OCI-LY3 (cell line): ENCODE measurements at regions not wholly inside any gene's neighbourhood (a gene's known extent, or its start where the extent isn't known, plus 50 kb on each side); places are given as distances from the start of the nearest gene placed in this dataset.

Source experiments
- H2AFZ ChIP-seq: fragments of 200-600, 300-600 bp; shearing (Covaris generic); 2 replicates; pipeline ENCODE4 v1.6.0; 2014; ENCODE audit warnings: antibody characterized with exemption, low read depth, low read length
- H3K27ac ChIP-seq: fragments of 200-600, 300-600 bp; sonication (generic); 2 replicates; pipeline ENCODE4 v1.5.1; 2014; ENCODE audit warnings: mild to moderate bottlenecking, low read length, moderate library complexity, mixed read lengths
- H3K27me3 ChIP-seq: fragments of 200-600, 300-600 bp; sonication (generic); 2 replicates; pipeline ENCODE4 v1.6.1; 2014; ENCODE audit warnings: low read depth, low read length, mixed read lengths
- H3K36me3 ChIP-seq: fragments of 200-600, 300-600 bp; sonication (generic); replicated peaks from 2 replicates; pipeline ENCODE3; 2014; ENCODE audit warnings: low read depth, low read length, mixed read lengths
- H3K4me1 ChIP-seq: fragments of 300-600, 200-600 bp; sonication (generic); 2 replicates; pipeline ENCODE4 v1.6.1; 2014; ENCODE audit warnings: low read length, mixed read lengths
- H3K4me2 ChIP-seq: fragments of 200-600, 300-600 bp; sonication (generic); 2 replicates; pipeline ENCODE4 v1.6.1; 2014; ENCODE audit warnings: low read length, mixed read lengths
- H3K4me3 ChIP-seq: fragments of 300-600, 200-600 bp; sonication (generic); 2 replicates; pipeline ENCODE4 v1.5.1; 2014; ENCODE audit warnings: antibody characterized with exemption, mild to moderate bottlenecking, low read length, moderate library complexity
- H3K79me2 ChIP-seq: fragments of 300-600, 200-600 bp; shearing (Covaris generic); 2 replicates; pipeline ENCODE4 v1.6.1; 2014; ENCODE audit warnings: mild to moderate bottlenecking, low read length, mixed read lengths
- H3K9ac ChIP-seq: fragments of 300-600, 200-600 bp; shearing (Covaris generic); 2 replicates; pipeline ENCODE4 v1.6.0; 2014; ENCODE audit warnings: mild to moderate bottlenecking, low read length, moderate library complexity
- H3K9me3 ChIP-seq: fragments of 200-600, 300-600 bp; shearing (Covaris generic); 2 replicates; pipeline ENCODE4 v1.6.1; 2014; ENCODE audit warnings: low read length, mixed read lengths; ENCODE audit not compliant: insufficient read depth
- H4K20me1 ChIP-seq: fragments of 200-600, 300-600 bp; sonication (generic); 2 replicates; pipeline ENCODE4 v1.6.1; 2016; ENCODE audit warnings: low read length, mixed read lengths; ENCODE audit not compliant: insufficient read depth
- EZH2phosphoT487 ChIP-seq: fragments of 200-600 bp; shearing (Covaris generic); IDR thresholded peaks from 2 replicates; pipeline ENCODE4 v1.6.1; 2018; ENCODE audit warnings: antibody characterized with exemption, mixed run types, low read depth
- TF ChIP-seq, protein P1 (sequence below): fragments of 200-600, 300-600 bp; sonication (generic); IDR thresholded peaks from 2 replicates; pipeline ENCODE4 v1.5.1; 2014; ENCODE audit warnings: antibody characterized with exemption, low read length, low read depth

DNA sequence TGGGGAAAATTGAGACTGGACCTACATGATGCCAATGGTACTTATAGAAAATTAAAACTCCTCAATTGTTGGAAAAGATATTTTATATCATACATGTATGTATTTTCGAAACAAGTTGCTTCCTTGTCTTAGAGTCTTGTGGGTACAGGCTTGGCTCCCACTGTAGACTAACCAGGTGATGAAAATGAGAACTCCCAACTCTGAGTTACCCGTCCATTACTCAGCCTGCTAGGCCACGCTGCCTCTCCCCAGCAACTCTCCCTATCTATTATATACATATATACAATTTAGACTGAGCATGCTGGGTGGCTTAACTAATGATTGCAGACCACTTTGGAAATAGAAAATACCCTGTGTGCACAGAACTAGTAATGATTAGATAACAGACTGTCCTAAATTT is 628.7 kb downstream of the LMO4 start:
- Histone ChIP-seq H3K36me3 (no peaks in the 10 kb centered on the region), H3K79me2 (no peaks in the 10 kb centered on the region), H3K9me3 (no peaks in the 10 kb centered on the region), H3K27me3 (no peaks in the 10 kb centered on the region; the same call in 1 of the 2 replicates), H3K4me3 (no peak overlapping the region), H3K4me1 (no peaks in the 10 kb centered on the region), H3K4me2 (no peak overlapping the region), H3K27ac (no peak overlapping the region), H4K20me1 (no peaks in the 10 kb centered on the region), H3K9ac (no peak overlapping the region), H2AFZ (no peak overlapping the region)
- no peak for TF ChIP-seq EZH2phosphoT487
- TF ChIP-seq, protein P1, sequence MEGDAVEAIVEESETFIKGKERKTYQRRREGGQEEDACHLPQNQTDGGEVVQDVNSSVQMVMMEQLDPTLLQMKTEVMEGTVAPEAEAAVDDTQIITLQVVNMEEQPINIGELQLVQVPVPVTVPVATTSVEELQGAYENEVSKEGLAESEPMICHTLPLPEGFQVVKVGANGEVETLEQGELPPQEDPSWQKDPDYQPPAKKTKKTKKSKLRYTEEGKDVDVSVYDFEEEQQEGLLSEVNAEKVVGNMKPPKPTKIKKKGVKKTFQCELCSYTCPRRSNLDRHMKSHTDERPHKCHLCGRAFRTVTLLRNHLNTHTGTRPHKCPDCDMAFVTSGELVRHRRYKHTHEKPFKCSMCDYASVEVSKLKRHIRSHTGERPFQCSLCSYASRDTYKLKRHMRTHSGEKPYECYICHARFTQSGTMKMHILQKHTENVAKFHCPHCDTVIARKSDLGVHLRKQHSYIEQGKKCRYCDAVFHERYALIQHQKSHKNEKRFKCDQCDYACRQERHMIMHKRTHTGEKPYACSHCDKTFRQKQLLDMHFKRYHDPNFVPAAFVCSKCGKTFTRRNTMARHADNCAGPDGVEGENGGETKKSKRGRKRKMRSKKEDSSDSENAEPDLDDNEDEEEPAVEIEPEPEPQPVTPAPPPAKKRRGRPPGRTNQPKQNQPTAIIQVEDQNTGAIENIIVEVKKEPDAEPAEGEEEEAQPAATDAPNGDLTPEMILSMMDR: no peak

DNA sequence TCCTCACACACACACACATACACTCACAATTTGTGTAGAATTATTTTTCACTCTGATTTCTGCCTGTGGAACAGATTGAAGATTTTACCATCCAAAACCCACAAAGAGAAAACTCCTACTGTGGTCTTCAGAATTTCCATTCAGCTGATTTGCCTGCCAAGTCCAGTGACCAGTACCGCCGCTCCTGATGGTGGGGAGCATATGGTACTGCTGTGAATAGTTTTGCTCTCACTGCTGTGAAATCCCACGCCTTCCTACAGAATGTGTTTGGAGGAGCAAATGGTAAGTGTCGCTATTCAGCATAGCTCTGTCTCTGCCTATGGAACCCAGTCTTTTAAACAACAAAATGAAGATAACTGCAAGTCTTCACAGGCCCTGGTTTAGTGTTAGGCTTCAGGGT is 629.5 kb downstream of the LMO4 start:
- Histone ChIP-seq H3K4me1 (no peaks in the 10 kb centered on the region), H2AFZ (no peak overlapping the region), H3K4me3 (no peak overlapping the region), H3K4me2 (no peak overlapping the region), H3K9ac (no peak overlapping the region), H3K27me3 (no peaks in the 10 kb centered on the region; the same call in 1 of the 2 replicates), H3K36me3 (no peaks in the 10 kb centered on the region), H4K20me1 (no peaks in the 10 kb centered on the region), H3K79me2 (no peaks in the 10 kb centered on the region), H3K27ac (no peak overlapping the region), H3K9me3 (no peaks in the 10 kb centered on the region)
- TF ChIP-seq, protein P1: no peak
- no peak for TF ChIP-seq EZH2phosphoT487

DNA sequence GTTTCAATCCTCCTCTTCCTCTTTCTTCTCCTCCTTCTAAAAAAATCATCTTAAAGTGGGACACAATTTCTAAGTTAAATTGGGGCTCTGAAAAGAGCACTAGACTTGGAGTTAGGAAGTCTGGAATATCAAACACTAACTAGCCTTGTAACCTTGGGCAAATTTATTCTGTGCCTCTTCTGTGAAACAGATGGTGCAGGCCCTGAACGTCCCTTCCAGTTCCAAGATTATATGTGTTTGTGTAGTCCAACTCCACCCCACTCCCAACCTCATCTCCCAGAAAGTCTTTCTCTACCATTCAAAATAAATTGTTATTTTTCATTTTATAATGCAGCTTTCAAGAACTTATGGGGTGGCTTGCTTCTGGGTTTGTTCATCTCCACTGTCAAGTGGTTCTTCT is 630.0 kb downstream of the LMO4 start:
- H3K4me2 ChIP-seq: no peak overlapping the region
- no peaks in the 10 kb centered on the region for H4K20me1 ChIP-seq
- H3K9ac ChIP-seq: no peak overlapping the region
- no peaks in the 10 kb centered on the region; the same call in 1 of the 2 replicates for H3K27me3 ChIP-seq
- no peak for TF ChIP-seq EZH2phosphoT487
- TF ChIP-seq, protein P1: no peak
- no peaks in the 10 kb centered on the region for H3K4me1 ChIP-seq
- no peak overlapping the region for H3K4me3 ChIP-seq
- no peak overlapping the region for H2AFZ ChIP-seq
- no peak overlapping the region for H3K27ac ChIP-seq
- no peaks in the 10 kb centered on the region for H3K36me3 ChIP-seq
- H3K79me2 ChIP-seq: no peaks in the 10 kb centered on the region
- H3K9me3 ChIP-seq: no peaks in the 10 kb centered on the region

DNA sequence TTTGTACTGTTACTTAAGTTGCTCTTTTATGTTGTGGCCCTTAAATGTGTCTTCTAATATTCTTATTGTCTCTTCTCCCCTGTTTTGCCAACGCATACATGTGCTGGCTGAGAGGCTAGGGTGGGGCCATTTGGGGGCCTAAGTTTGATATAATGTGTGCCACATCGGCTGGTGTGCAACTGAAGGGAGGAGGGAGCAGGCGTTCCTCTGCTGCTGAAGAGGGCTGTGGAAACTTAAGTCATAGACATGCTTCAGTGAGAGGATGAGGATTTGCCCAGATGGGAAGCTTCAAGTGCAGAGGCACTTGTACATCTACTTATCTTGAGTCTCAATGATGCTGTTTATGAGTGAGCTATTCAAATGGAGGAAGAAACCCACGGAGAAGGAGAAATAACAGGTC is 630.6 kb downstream of the LMO4 start:
- Histone ChIP-seq H4K20me1 (no peaks in the 10 kb centered on the region), H2AFZ (no peak overlapping the region), H3K79me2 (no peaks in the 10 kb centered on the region), H3K4me1 (no peaks in the 10 kb centered on the region), H3K9ac (no peak overlapping the region), H3K4me3 (no peak overlapping the region), H3K4me2 (no peak overlapping the region), H3K36me3 (no peaks in the 10 kb centered on the region), H3K9me3 (no peaks in the 10 kb centered on the region), H3K27me3 (no peaks in the 10 kb centered on the region; the same call in 1 of the 2 replicates), H3K27ac (no peak overlapping the region)
- TF ChIP-seq EZH2phosphoT487: no peak
- TF ChIP-seq, protein P1: no peak
